ENCODE measurements at regions not wholly inside any gene's neighbourhood (a gene's known extent, or its start where the extent isn't known, plus 50 kb on each side); places are given as distances from the start of the nearest gene placed in this dataset.

DNA sequence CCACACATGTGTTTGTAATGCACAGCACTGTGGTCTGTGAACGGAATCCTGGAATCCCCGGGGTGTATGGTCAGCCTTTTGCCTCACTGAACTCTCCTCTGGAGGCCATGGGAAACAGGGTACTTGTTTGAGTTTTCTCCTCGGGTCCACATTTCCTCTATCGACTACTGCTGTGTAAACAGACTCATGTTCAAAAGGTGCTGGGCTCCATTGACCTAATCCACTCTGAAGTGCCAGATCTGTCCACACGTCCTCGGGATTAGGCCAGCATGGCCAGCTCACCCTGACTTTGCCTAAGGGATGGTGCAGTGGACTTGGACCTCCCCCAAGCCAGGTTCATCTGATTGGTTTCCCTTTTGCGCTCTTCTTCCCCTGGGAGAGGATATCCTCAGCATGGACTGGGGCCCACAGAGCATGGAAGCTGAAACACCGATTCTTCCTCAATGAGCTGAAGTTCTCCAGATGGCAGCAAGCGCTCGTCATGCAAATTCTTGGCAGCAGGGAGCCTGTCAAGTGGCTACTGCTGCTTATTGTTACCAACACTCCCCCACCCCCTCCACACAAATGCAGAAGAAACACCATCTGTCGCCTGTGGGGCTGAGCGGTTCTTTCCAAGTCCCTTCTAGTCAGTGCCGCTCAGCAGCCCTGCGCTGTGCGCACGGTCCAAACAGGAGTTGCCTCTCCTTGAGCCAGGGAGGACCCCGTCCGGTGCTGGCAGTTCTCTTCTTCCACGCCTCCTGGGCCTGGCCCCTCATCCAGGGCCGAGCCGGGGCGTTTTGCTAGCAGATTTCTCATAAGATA lies 292.6 kb upstream of the MARCKS start:
- DNase-seq (ENCODE audit: low spot score): no peak

DNA sequence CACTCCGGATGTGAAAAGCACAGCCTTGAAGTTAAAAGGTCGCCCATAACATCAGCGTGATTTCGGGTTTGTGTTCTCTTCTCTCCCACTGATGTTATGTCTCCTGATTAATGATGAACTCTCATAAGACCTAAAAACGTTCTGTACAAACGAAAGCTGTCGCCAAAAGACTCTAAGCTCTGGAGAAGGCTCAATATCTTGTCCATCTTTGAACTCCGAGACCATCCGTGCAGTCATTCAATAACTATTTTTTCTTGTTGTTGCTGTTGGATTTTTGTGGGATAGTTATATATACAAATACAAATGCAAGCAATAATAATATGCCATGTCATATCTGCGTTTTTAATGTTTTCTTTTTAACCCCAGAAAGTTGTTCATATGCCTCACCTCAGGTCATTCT lies 291.8 kb upstream of the MARCKS start:
- no peak for DNase-seq (ENCODE audit: low spot score)

DNA sequence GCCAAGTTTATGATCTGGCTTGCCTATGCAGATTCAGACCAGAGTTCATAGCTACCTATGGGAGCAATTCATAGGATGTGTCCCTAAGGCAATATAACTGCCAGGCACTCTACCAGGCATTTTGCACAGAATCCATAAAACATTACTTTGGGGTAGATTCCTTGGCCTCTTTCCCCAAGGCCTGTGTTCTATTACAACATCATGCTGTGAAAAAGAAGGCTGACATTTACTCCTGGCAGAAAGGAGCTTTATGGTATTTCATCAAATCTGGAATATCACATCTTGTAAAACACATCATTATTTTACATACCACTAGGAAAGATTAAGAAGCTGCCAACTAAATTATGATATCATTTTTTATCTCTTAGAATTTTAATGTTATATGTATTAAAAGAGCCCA lies 287.0 kb upstream of the MARCKS start:
- no peak for DNase-seq (ENCODE audit: low spot score)

DNA sequence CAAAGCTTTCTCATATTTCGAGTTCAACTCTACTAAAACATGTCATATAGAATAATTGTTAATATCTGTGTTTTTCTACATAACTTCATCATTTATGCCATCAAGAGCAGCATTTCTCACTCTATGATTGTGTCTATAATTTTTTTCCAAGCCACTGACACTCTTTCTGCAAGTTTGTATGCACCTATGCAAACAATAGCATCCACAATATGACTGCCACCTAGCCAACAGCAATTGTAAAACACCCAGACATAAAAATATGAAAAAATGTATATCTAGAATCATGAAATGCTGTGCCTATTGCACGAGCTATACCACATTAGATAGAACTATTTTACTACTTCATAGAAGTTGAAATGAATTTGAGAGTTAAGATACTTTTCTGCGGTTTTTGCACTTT lies 286.5 kb upstream of the MARCKS start:
- no peak for DNase-seq (ENCODE audit: low spot score)

DNA sequence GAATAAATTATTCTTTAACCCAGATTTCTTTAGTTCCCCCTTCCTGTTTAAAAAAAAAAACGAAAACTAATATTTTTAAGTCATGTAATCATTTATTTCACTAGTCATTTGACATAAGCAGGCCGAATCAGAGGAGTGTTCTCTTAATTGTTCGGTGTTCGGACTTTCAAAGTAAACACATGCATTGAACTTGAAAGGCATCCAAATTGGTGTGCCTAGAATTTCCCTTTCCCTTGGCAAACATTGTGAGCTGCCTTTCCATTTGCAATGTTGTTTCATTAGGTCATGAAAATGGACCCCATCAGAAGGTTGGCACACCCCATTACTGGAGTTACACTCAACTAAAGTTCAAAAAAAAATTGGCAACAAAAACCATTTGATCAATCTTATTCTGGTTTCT lies 283.0 kb upstream of the MARCKS start:
- DNase-seq (ENCODE audit: low spot score): no peak

DNA sequence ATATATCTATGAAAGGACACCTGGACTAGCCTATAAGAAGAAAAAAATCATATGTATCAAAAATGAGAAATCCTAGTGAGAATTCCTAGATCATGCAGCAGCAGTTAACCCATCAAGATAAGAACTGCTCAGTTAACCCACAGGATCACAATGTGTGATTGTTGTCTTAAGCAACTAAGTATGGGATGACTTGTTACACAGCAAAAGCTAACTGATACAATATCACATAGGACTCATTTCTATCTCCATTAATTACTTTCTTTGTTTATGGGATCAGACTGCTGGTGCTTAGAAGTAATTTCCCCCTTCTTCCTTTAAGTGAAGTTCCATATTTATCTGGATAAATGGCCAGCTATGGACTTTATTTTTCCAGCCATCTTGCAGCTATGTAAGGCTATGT lies 280.8 kb upstream of the MARCKS start:
- DNase-seq (ENCODE audit: low spot score): no peak

DNA sequence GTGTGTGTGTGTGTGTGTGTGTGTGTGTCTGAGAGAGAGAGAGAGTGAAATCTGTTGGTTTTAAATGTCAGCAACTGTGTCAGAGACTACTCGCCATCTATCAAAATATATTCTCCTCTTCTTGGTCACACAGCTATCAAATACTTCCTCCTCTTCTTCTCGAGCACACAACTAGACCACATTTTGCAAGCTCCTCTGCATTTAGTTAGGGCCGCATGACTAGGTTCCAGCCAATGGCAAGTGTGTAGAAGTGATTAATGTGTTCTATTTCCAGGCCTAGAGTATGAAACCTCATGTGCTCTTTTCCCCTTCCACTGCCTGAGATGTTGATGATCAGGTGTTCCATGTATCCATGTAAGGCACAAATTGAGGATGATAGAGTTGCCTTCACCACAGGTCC lies 278.5 kb upstream of the MARCKS start:
- no peak for DNase-seq (ENCODE audit: low spot score)

DNA sequence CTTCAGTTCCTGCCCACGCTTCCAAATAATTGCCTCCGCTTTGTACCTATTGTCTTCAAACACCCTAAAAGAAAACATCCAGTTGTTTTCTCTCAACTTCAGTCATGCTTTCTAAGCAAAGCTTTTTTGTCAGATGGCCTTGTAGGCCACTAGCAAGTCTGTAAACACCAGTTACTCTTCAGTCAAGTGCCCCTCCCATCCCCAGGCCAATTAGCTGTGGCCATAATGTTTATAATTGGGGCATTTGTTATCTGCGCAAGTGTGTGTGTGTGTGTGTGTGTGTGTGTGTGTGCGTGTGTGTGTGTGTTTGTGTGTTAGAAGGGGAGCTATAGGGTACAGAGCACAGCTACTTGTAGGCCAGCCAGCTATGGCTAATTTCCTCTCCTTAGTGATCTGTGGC lies 272.4 kb upstream of the MARCKS start:
- DNase-seq (ENCODE audit: low spot score): no peak

DNA sequence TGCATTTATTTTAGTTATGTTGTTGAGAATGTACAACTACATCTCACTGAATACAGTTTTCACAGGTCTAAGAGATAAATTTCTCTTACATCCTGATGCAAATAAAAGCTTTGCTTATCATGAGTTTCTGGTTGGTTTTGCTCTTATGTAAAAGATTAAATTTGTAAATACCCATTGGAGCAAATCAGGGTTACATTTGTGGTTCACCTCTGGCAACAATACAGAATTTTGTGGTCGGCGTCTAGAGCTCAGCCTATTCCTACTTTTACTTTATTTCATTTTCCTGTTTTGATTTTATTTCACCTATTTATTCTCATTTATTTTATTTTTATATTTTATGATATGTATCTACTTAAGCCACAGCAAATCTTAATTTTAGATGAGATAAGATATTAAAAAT lies 271.9 kb upstream of the MARCKS start:
- DNase-seq (ENCODE audit: low spot score): no peak

DNA sequence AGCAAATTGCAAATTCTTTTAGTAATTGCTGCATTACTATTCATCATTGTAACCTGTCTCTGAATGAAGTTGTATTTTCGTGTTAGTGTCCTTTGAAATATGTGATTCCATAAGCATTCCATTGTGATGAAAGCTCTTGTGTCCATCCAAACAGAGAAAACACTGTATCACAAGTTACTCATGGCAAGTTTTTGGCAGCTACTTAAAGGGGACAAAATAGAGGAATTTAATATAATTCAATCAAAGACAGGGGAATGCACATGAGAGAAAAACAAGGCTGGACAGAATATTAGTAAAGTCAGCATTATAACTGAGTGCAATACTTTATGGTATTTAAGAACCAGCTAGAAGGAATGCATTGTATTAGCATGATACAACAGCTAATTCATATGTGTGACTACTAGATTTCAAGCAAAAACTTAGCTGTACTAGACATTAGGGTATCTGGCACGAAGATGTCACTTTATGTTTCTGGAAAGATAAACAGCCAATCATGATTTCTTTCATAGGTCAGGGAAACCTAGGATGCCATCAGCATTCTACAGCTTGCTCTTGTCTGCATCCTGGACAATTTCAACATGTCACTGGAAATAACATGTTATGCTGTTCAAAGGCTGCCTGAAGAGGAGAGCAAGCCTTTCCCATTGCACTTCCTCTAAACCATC lies 270.6 kb upstream of the MARCKS start:
- DNase-seq (ENCODE audit: low spot score): peak; percentile 56

DNA sequence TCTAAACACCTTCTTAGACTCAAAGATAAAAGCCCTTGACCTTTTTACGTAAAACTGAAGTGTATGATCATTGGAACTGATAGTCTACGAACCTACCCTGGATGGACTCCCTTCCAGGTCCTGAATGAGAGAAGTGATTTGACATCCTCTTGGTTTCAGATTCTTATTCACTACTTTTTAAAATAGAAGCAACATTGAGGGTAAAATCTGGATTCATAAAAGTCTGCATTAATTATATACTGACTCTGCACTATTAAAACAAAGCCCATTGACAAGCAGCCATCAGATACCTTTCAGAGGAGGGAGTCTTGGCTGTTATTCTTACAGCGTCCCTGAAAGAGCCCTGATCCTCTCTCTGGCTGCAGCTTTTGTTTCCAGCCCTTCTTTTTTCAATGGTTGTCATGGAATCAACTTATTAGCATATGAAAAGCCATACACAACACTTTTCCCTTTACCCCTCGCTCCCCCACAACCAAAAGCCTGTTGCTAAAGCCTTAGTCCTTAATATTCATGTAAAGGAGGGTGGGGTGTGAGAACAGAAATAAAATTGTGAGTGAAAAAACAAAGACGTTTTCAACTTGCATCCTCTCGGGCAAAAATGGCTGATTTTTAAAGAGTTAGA lies 270.0 kb upstream of the MARCKS start:
- DNase-seq (ENCODE audit: low spot score): no peak

DNA sequence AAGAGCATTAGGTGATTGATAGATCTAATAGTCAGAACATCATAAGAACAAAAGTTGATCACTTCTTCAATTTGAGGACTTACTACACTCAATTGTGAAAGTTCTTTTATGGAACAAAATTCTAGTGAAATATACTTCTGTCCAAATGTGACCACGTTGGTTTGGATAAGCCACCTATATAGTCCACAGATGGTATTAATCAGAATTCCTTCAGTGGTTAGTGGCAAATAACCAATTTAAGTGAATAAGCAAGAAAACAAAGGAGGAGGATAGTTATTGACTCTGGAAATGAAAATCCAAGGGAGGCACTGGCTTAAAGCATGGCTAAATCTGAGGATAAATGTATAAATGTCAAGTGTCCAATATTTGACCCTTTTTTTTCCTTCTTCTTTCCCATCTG lies 268.5 kb upstream of the MARCKS start:
- DNase-seq (ENCODE audit: low spot score): no peak

DNA sequence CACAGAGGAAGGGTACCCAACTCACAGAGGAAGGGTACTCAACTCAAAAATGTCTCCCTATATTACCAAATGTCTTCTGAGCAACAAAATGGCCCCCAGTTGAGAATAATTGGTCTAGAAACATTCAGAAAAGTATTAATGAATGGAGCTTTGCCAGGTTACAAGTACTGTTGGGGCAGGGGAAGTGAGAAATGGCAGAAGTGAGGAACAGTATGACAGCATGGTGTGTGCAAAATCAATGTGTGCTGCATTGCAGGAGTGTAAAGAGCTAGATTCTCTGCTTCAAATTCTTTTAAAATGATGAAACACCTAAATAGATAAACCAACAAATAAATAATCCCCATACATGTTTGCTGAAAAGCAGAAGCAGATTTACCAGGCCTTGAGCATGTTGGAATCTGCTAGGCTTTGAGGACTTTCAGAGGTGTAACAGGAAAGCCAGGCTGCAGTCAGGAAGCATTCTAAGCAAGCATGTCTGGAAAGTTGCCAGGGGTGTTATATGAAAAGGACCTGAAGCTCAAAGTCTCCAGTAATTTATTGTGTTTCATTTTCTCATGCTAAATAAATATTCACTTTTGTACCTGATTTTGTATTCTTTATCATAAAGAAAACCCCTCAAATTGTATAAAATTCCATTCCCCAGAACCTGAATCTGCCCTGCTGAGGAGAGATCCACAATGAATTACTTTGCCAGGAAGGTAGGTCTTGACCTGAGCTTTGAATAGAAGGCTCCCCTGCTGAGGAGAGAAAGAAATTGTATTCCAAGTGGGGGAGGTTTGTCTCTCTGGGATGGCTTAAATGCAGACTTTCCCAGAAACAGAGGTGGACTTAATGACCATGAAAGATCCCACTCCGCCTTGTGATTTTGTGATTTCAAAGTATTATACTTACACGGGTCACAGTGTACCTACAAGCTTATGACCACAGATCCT lies 265.0 kb upstream of the MARCKS start:
- no peak for DNase-seq (ENCODE audit: low spot score)

DNA sequence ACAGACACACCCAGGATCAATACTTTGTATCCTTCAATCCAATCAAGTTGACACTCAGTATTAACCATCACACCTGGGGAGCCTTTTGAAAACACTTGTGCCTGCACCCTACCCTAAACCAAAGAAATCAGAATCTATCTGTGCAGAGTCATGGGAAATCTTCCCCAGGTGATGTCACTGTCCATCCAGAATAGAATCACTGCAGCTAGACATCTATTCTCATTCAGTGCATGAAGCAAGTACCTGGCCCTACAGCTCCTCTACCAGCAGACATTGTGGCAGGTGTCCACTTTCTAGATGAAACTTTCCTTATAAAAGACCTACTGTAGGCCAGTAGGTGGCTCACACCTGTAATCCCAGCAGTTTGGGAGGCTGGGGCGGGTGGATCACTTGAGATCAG lies 262.4 kb upstream of the MARCKS start:
- no peak for DNase-seq (ENCODE audit: low spot score)

DNA sequence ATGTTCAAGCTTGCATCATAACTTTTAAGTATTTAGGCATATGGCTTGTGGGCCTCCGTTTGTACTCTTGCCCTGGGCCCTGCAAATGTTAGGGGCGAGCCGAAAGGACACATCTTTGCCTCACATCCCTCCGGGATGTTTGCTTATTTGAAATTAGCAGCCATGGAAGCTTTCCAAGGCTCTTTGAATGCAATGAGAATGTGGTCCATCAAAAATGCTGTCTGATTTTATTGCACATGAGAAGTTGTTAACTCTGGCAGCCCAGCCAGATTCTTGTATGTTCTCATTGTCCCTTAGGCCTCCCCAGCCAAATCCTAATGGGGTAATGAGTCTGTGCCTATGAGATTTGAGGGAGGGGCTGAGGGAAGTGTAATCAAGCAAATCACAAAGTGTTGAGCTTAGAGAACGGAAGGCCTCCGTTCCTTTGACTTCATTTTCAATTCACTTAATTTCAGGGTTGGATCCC lies 261.2 kb upstream of the MARCKS start:
- no peak for DNase-seq (ENCODE audit: low spot score)

DNA sequence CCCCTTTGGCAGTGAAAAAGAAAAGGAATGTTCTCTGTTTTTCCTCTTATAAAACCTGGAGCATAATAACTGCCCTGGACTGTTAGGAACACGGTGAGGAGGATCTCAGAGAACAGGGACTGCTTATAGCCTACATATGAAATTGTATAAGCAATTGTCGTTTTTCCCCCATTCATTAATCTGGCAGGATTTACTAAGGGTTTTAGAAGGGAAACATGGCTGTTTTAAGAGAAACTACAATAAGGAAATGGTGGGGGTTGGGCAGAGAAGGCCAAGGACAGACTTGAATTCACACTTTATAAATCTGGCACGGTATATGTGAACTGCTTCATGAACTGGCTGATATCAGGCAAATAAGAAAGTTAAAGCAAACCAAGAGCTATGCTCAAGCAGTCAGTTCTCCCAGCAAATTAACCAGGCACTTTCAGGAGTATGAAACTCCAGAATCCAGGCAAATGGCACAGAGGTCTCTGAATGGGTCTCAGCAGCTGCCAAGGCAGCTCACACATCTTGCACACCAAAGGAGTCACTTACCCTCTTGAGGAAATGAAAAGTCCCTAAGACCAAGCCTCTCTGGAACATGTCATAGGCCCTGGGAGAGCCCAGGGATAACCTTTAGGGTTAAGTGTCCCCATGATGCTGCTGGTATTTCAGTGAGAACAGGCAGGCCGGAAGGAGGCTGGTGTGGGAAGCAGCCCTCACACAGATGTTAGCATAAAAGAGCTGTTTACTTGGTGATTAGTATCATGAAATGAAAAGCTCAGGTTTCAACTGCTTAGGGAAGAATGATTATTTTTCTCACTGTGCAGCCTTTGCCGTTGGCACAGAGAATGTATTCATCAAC lies 260.5 kb upstream of the MARCKS start:
- DNase-seq (ENCODE audit: low spot score): no peak

DNA sequence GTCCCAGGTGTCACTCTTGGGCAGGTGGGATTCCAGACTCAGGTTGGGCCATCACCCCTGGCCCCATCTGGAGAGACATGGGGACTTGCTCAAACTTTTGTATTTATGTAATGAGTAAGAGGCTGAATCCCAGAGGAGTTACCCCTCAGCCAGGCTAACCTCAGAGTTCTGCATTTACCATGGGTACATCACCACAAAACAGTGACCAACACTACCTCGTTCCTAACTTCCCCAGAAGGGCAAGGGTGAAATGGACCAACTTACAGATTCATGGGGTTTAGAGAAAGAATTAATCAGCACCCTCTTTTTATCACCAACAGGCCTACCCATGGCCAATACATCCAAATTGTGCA lies 259.9 kb upstream of the MARCKS start:
- DNase-seq (ENCODE audit: low spot score): no peak

DNA sequence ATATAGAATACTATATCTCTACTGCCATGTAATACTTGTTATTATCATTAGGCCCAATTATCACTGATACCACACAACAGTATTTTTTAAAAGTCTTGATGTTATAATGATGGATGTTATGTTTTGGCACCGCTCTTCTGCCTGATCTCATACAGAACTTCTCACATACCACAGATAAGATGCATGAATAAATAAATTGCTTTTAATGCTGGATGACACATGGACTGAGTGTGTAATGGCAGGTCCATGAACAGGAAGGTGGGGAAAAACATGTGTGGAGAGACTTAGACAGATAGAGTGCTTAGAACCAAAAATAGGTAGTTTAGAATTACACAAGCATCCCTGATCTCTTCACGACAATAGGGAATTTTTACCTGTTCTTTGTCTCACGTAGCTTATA lies 258.4 kb upstream of the MARCKS start:
- DNase-seq (ENCODE audit: low spot score): no peak

DNA sequence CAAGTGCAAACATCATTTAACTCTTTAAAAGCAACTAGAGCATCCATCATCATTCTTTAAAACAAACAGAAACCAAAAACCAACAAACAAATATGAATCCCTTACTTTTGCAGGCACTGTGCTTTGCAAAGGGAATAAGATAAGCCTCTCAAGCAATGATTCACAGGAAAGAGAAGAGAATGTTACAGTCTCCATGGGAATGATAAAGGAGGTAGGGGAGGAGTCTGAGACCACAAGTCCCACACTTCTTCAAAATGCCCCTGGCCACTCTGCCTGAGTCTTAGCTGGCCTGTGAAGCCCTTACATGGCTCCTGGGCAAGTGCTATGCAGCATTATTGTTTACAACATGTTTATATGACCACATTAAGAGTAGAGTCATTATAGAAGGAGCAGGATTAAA lies 257.7 kb upstream of the MARCKS start:
- DNase-seq (ENCODE audit: low spot score): no peak

DNA sequence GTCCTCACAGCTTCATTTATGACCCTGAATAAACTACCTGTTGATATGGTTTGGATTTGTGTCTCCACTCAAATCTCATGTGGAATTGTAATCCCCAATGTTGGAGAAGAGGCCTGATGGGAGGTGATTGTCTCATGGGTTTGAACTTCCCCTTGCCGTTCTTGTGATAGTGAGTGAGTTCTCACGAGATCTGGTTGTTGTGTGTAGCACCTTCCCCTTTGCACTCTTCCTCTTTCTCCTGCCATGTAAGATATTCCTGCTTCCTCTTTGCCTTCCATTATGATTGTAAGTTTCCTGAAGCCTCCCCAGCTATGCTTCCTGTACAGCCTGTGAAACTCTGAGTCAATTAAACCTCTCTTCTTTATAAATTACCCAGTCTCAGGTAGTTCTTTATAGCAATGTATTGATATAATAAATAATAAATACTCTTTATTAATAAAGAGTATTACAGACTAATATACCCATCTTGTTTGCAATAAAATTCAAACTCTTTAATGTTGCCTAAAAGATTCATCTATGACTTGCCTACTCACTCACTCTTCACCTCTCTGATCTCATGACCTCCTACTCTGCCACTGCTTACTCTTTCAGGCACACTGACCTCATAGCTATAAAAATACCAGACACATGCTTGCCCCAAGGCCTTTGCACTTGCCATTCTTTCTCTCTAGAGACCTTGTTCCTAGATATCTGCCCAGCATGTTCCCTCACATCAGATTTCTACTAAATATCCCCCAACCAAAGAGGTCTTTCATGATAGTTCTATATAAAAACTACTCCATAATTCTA lies 256.4 kb upstream of the MARCKS start:
- no peak for DNase-seq (ENCODE audit: low spot score)
